Activated naive CD4-positive, alpha-beta T cell treated with anti-CD3 and anti-CD28 coated beads, Interleukin-2, amount 10 ng/mL, durations not matched to agents 7 days and 5 days (primary cell): ENCODE measurements at regions not wholly inside any gene's neighbourhood (a gene's known extent, or its start where the extent isn't known, plus 50 kb on each side); places are given as distances from the start of the nearest gene placed in this dataset.

Experiments
- CTCF ChIA-PET: fragments of 350-600 bp; sonication (Branson Sonifier 250); formaldehyde crosslinking; loops from one replicate; lab custom pipeline; 2021; ENCODE audit warnings: antibody characterized with exemption; lab: Charles Lee
- DNase-seq: peaks from one replicate; pipeline ENCODE4 v3.0.0-alpha.2; 2020
- H3K27ac Mint-ChIP-seq: one replicate; pipeline ENCODE4 v1.8.0; 2021; ENCODE audit warnings: mild to moderate bottlenecking, moderate library complexity, mixed read lengths
- H3K27me3 Mint-ChIP-seq: one replicate; pipeline ENCODE4 v1.8.0; 2021; ENCODE audit warnings: mild to moderate bottlenecking, mixed read lengths
- H3K36me3 Mint-ChIP-seq: one replicate; pipeline ENCODE4 v1.8.0; 2021; ENCODE audit warnings: mixed read lengths
- H3K4me1 Mint-ChIP-seq: one replicate; pipeline ENCODE4 v1.8.0; 2021; ENCODE audit warnings: mixed read lengths
- H3K4me3 Mint-ChIP-seq: one replicate; pipeline ENCODE4 v1.8.0; 2021; ENCODE audit warnings: mild to moderate bottlenecking, moderate library complexity, mixed read lengths
- H3K9me3 Mint-ChIP-seq: one replicate; pipeline ENCODE4 v1.8.0; 2021; ENCODE audit warnings: mixed read lengths

DNA sequence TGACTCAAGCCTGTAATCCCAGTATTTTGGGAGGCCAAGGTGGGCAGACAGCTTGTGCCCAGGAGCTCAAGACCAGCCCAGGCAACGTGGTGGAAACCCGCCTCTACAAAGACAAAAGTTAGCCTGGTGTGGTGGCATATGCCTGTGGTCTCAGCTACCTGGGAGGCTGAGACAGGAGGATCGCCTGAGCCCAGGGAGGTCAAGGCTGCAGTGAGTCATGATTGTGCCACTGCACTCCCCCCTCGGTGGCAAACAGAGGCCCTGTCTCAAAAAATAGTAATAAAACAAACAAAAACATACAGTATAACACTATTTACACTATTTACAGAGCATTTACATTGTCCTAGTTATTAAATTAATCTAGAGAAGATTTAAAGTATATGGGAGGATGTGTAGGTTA, 56.0 kb upstream of the PIM1 start:
- Mint-ChIP-seq H3K27me3 (peaks cover 5% of the 10 kb centered on the region), H3K36me3 (no peaks in the 10 kb centered on the region), H3K4me3 (no peak overlapping the region), H3K9me3 (no peaks in the 10 kb centered on the region), H3K4me1 (peaks cover 16% of the 10 kb centered on the region), H3K27ac (no peak overlapping the region)
- DNase-seq, result no peak
- CTCF ChIA-PET, result no interaction called here

GRCh38 chr6:37114612-37115011, 55.3 kb upstream of the PIM1 start:
- peaks cover 20% of the 10 kb centered on the region for H3K4me1 Mint-ChIP-seq
- CTCF ChIA-PET, result no interaction called here
- no peaks in the 10 kb centered on the region for H3K9me3 Mint-ChIP-seq
- H3K36me3 Mint-ChIP-seq, result no peaks in the 10 kb centered on the region
- DNase-seq, result no peak
- no peak overlapping the region for H3K4me3 Mint-ChIP-seq
- H3K27ac Mint-ChIP-seq, result no peak overlapping the region
- H3K27me3 Mint-ChIP-seq, result peaks cover 5% of the 10 kb centered on the region

DNA sequence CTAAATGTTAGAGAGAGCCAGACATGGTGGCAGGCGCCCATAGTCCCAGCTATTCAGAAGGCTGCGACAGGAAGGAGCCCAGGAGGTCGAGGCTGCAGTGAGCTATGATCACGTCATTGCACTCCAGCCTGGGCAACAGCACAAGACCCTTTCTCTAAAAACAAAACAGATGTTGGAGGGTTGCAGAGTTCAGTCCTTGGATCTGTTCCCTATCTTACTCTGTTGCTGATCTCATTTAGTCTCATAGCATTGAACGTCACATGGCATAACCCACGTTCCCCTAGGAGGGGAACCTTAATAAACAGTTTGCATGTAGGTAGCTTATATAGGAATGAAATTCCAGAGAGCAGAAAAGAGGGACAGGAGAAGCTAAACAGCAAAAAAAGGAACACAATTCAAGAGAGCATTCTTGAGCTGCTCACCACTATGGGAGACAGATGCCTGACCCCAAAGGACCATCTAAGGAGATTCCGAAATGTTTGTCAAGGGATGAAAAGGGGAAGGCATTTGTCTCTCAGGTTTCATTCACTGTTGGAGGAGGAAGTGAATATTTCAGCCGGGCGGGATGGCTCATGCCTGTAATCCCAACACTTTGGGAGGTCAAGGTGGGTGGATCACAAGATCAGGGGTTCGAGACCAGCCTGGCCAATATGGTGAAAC, 54.6 kb upstream of the PIM1 start:
- H3K27ac Mint-ChIP-seq, result no peak overlapping the region

DNA sequence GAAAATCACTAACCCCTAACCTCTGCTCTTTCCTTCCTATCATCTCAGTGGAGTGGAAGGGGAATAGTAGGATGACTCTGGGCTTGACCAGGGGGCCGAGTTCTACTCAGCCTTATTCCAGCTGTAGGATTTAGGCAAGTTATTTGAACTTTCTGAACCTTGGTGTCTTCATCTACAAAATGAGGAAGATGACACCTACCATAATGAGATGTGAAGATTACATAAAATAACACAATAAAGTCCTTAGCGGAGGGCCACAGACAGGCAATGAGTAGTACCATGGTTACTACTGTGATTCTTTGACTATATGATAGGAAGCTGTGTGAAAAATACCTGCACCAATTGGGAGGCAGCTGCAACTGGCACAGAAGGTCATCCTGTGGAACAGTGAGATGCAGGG, 53.6 kb upstream of the PIM1 start:
- no peak for DNase-seq
- Mint-ChIP-seq H3K4me1 (peaks cover 8% of the 10 kb centered on the region), H3K4me3 (no peak overlapping the region), H3K9me3 (no peaks in the 10 kb centered on the region), H3K36me3 (no peaks in the 10 kb centered on the region), H3K27me3 (peaks cover 5% of the 10 kb centered on the region), H3K27ac (no peak overlapping the region)
- CTCF ChIA-PET, result interaction anchor here (1.2 kb wide), 1 partner anchor 14 kb away, joined by 3 read pairs; no protein-coding TSS in a partner anchor

More for the DNA sequence above, 54.6 kb upstream of the PIM1 start:
- Mint-ChIP-seq H3K36me3 (no peaks in the 10 kb centered on the region), H3K4me3 (no peak overlapping the region), H3K4me1 (peaks cover 16% of the 10 kb centered on the region), H3K27me3 (peaks cover 5% of the 10 kb centered on the region), H3K9me3 (no peaks in the 10 kb centered on the region)
- DNase-seq, result no peak
- CTCF ChIA-PET, result interaction anchor here (1.2 kb wide), 1 partner anchor 13 kb away, joined by 3 read pairs; no protein-coding TSS in a partner anchor

GRCh38 chr6:37119387-37119886, 50.5 kb upstream of the PIM1 start:
- no peak for DNase-seq
- H3K27ac Mint-ChIP-seq, result no peak overlapping the region
- peaks cover 22% of the 10 kb centered on the region for H3K27me3 Mint-ChIP-seq
- H3K4me1 Mint-ChIP-seq, result peaks cover 5% of the 10 kb centered on the region
- H3K4me3 Mint-ChIP-seq, result no peak overlapping the region
- H3K9me3 Mint-ChIP-seq, result no peaks in the 10 kb centered on the region
- no peaks in the 10 kb centered on the region for H3K36me3 Mint-ChIP-seq
- CTCF ChIA-PET, result interaction anchor here (1.1 kb wide), 1 partner anchor 9 kb away, joined by 4 read pairs; no protein-coding TSS in a partner anchor
